ENCODE measurements at regions not wholly inside any gene's neighbourhood (a gene's known extent, or its start where the extent isn't known, plus 50 kb on each side); places are given as distances from the start of the nearest gene placed in this dataset.
A peak's percentile ranks its signal among the peaks of the same experiment; 100 is the strongest.

DNA sequence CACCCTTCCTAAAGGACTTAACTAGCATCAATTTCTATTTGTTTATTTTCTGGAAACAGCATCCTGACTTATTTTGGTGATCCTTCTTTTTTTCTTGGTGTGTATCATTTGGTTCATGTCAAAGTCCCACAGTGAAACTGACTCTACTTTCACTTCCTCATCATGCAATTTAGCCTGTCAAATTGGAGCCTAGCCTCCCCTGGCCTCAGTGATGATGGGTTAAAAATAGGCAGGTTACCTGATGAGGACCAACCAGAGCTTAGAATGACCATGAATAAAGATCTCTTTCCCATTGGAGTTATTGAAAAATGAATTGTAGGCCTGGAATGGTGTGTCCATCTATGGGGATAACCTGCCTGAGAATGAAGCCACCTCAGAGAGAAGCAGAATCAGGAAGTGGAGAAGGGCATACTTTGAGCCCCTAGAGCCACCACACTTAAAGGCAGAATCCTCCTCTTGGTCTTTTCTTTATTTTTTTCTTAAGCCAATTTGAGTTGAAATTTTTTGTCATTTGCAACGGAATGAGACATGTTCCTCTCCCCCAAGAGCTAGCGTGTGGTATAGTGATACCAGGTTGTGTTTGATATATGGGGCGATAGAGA lies 105.6 kb downstream of the BTBD3 start:
- no peak for DNase-seq

DNA sequence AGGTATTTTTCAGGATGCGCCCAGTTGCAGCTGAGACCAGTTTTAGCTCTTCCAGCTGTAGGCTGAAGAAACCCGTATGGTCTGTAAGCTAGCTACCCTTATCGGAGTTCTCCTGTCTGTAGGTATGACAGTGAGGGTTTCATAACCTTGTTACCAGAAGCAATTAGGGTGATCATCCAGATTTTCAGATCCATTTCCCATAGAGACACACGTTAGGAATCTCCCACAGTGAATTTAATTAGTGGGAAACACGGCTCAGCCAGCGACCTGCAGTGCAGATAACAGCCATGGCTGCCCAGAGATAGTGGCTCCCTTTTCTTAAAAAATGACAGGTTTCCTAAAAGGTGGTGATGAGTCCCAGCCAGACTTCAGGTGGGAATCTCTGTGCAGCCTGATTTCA lies 111.1 kb downstream of the BTBD3 start:
- no peak for DNase-seq

DNA sequence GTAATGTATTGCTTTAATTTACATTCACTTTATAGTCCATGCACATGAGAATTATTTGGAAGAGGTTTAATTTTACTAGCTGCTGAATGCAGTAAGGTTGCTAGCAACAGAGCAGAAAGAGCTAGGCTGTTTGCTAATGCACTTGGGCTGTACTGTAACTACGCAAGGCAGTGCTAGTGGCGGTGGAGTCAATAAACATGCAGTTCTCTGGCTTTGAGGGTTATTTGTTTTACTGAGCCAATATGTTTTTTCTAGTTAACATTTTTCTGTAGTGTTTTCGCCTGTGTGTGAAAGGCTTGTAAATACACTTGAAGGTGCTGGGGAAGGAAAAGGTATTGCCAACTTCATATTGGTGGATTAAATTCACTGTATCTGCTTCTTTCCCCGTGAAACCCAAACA lies 112.8 kb downstream of the BTBD3 start:
- DNase-seq = no peak

DNA sequence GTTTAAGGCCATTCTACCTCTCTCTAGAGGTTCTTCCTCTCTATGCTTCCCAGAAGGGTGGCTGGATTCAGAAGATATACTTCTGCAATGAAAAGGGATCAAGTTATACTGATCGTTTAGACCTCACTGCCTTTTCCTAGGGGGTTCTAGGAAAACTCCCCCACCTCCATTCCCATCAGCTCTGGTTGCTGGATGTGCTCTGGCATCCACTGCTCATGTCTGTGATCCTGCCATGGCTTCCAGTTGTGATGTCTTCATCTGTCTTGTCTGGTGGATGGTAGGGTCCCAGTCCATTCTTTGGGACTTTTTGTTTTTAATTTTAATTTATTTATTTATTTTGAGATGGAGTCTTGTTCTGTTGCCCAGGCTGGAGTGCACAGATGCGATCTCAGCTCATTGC lies 118.4 kb downstream of the BTBD3 start:
- DNase-seq = no peak

DNA sequence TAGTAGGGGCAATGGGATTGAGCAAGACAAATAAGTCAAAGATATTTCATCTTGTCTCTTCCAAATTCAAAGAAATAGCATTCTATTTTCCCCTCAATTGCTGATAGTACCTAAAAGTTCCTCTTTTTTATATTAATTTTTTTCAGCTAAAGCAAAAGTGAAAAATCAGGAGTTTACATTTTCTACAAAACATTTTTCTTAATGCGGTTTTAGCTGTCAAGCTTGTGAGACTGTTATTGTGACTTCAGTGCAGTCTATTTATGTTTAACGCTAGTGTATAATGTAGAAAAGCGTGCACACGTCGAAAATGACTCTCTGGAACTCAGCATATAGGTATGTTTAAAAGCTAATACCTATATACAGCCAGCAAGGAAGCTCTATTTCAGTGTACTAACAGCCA lies 119.8 kb downstream of the BTBD3 start:
- DNase-seq = peak; percentile 23

DNA sequence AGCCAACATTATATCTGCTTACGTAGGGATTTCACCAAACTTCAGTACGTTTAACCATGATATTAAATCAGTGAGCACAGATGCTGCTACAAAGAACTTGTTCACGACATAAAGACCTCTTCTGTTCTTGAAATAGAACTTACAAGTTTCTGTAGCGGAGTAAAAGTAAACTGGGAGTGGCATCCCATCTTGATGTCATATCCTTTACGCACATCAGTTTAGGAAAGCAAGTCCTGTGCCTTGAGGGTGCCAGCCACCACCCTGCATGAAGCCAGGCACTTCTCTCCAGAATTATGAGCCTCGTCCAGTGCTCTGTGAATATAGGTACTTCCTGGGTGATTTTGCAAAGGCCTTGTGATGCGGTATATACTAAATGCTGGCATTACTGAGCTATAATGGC lies 122.6 kb downstream of the BTBD3 start:
- DNase-seq = no peak

DNA sequence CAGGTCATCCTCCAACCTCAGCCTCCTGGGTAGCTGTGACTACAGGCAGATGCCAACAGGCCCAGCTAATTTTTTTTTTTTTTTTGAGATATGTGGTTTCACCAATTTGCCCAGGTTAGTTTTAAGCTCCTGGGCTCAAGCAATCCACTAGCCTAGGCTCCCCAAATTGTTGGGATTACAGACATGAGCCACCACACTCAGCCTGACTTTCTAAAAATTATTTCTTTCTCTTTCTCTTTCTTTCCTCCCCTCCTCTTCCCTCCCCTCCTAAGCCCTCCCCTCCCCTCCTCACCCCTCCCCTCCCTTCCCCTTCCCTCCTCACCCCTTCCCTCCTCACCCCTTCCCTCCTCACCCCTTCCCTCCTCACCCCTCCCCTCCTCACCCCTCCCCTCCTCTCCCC lies 127.3 kb downstream of the BTBD3 start:
- no peak for DNase-seq

DNA sequence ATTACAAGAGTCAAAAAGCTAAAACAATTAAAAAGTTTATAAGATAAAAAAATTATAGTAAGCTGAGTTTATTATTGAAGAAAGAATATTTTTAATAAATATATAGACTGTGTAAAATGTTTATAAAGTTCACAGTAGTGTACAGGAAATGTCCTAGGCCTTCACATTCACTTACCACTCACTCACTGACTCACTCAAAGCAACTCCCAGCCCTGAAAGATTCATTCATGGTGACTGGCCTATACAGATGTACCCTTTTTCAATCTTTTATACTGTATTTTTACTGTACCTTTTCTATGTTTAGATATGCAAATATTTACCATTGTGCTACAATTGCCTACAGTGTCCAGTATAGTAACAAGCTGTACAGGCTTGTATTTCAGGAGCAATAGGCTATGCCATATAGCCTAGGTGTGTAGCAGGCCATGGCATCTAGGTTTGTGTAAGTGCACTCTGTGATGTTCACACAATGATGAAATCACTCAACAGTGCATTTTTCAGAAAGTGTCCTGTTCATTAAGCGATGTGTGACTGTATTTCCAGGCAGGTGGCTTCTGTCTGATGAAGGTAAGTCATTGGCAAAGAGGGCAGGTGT lies 130.2 kb downstream of the BTBD3 start:
- DNase-seq = no peak

DNA sequence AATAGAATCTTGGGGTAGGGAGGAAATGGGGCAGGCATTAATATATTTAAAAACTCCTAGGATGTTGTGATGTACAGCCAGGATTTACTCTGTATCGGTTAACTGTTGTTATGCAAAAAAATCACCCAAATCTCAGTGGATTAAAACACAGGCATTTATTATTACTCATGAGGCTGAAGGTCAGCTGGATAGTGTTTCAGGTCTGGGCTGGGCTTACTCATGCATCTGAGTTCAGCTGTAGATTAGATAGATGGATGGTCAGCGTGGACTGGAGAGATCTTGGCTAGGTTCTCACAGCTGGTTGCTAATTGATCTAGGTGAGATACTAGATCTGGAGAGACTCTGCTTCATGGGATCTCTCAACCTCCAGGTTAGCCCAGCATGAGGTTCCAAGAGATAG lies 131.4 kb downstream of the BTBD3 start:
- no peak for DNase-seq

DNA sequence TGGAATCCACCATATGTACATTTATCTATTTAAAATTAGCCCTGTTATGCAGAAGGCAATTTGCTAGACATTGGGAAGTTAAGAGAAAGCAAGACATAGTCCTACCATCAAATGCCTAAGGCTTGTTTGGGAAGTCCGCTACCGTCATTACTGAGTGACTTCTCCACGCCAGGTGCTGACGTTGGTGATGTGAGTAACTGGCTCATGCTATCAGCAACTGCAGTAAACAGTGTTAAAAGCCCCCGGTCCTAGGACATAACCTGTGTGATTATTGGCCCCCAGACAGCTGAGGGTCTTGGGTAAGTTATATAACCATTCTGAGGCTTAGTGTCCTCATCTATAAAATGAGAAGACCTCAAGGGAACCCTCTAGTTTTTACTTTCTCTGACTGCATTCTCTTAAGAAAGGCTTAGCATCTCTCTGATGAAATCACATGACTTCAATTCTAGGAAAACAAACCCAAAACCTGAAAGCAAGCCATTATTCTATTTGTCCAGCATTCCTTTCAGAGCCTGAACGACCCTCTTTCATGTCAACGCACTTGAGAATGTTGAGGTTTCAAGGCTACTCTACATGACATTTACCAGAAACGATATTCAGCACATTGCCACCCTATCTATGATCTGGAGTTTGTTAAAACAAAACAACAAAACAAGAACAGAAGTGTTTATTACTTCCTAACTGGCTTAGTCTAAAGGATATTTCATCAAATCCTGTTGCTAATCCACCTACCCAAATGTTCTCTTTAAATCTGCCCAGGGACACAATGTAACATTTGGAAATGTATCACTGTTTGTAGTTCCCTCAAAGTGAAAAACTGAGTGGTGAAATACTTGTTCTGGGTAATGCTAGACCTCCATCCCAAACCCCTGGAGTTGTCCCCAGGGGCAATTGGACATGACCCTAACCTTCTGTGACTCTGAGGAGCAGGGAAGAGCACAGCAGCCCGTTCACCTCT lies 133.8 kb downstream of the BTBD3 start:
- DNase-seq = no peak

DNA sequence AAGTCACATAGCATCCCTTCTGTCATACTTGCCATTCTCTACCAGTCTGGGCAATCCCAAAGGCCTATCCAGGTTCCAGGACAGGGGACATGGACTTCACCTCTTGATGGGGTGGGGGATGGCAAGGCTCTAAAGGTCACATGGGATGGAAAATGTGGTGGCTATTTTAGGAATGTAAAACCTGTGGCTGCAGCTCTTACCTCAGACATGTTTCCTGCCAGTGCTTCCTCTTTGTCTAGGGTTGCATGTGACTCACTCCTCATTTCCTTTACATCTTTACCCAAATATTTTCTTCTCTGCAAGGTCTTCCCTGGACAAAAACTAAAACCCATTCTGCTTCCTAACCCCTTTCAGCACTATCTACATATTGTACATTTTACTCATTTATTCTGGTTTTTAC lies 135.7 kb downstream of the BTBD3 start:
- peak; percentile 58 for DNase-seq

DNA sequence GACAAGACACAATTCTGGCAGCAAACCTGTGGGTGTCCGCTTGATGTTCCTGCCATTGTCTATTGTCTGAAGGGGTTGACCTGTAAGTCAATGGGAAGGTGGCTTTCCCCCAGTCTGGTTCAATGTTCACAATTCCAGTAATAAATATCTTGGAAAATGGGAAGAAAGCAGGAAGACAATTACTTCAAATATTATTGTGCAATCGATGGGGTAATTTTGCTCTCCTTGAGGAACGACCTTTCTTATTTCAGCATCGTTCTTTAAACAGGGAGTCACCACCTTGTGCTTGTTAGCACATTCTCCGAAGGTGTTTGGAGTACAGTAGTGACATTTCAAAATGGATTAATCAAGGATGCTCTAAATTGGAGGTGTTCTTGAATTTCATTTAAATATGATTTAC lies 136.9 kb downstream of the BTBD3 start:
- no peak for DNase-seq

DNA sequence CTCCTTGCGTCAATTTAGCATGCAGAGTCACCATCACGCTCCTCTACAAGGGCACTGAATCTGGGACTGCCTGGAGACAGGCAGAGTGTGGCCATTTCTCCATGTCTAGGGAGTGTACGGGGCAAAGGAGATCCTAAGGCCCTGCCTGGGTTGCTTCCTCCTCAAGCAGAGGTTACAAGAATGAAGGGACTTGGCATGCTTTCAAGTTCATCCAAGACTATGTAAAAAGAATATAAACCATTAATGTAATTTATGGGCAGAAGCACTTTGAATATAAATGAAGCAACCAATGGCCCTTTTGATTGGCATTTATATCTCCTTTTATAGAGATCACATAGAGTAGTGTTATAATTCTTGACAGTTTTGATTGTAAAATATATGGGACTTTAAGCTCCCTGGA lies 137.5 kb downstream of the BTBD3 start:
- no peak for DNase-seq

DNA sequence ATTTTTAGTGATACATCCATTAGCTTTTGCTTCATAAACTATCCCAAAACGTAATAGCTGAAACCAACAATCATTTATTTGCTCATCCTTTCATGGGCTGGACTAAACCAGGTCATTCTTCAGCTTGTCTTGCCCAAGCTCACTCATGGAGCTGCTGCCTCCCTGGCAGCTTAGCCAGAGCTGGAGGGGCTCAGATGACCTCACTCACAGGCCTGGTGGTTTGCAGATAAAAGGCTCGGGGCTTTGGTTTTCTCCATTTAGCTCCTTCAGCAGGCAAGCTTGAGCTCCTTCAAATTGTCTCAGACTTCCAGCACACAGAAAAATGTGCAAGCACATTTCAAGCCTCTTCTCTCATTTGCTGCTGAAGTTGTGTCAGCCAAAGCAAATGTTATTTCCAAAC lies 139.1 kb downstream of the BTBD3 start:
- no peak for DNase-seq

DNA sequence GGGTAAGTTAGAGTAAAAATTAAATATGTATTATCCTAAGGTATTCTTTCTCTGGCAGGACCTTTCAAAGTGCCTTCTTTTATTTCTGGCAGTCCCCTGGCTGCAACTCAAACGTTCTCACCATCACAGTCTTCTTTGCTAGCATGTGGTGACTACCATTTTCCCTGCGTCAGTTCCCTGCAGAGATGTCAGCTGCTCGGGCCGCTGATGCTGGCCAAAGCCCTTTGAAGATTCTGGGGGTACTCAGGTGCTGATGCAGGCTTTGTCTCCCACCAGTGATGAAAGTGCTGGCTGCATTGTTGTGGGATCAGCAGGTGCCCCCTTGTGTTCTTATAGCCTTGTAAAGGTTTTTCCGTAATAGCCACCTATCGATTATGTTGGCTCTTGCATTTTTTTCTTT lies 140.1 kb downstream of the BTBD3 start:
- no peak for DNase-seq

DNA sequence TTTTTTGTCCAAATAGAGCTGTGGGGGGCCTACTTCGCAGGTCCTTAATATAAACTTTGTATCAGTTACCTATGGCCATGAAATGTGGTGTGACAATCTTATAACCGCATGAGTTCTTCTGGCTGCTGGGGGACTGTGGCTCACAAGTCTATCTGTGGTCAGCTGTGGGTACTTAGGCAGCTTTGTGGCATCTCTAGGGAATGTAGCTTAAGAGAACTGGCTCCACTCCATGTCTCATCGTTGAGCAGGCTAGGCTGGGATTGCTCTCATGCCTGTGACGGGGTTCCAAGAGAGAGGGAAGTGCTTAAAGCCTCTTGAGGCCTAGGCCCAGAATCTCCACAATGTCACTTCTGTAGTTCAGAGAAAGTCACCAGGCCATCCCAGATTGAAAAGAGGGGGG lies 140.5 kb downstream of the BTBD3 start:
- no peak for DNase-seq

DNA sequence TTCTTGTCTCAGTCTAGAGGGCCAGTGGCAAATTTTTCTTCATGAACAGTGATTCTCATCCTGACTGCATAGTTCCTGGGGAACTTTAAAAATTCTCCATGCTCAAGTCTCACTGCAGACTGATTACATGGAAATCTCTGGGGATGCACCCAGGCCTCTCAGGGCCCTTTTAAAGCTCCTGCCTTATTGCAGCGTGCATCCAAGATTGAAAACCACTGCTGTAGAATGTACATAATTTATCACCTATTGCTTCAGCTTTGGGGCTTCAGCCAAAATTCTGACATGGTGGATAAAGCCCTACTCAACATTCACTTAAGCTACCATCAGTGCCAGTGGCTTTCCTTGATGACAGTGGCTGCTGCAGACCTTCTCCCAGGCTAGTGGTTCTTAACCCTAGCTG lies 143.8 kb downstream of the BTBD3 start:
- DNase-seq = no peak

DNA sequence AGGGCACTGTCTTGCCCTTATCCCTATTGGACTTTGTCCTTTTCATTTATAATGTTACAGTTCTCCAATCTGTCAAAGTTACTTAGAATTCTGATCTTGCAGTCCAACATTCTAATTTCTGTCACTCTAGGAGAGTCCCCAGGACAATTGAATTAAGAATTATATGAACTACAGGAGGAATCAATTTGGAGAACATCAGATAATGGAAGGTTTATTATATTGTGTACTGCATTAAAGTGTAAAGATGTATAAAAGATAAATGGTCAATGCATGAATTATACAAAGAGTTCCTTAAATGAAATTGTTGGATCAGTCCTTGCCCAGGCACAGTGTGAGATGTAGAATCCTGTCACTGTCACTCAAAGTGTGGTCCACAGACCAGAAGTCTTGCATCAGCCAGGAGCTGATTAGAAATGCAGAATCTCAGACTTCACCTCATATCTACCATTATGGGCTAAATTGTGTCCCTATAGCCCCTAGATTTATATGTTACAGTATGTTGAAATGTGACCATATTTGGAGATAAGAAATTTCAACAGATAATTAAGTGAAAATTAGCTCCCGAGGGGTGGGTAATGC lies 145.5 kb downstream of the BTBD3 start:
- DNase-seq = no peak

DNA sequence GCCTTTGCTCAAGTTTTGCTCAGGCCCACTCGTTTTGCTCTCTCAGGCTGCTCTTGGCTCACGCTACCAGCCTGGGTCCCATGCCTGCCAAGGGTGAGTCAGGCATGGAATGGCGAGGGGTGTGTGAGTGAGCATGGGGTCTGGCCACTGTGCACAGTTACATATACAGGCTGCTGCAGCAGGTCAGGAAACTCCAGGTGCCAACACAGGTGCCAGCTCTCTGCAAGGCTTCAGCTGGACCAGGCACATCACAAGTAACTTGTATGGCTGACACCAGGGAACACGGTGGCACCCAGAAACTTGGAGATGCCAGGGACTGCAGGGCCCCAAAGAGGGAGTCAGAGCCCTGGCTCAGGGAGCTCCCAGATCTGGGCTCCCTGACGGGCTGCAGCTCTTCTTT lies 146.8 kb downstream of the BTBD3 start:
- DNase-seq = no peak

DNA sequence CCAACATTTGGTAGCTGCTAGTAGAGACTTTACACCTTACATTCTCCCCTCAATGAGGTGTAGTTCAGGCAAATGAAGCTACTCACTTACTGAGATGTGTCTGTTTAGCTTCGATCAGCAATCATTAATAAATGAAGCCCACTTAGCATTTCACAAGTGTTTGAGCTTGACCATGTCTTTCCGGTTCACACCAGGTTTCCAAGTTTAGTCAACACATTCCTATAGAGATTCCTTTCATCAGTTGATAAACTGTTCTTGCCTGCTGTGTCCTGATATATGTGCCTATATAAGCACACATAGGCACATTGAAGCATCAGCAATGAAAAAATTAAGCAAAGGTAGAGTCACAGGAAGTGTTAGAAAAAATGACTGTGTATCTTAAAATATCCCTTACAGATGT lies 150.0 kb downstream of the BTBD3 start:
- DNase-seq = no peak

DNA sequence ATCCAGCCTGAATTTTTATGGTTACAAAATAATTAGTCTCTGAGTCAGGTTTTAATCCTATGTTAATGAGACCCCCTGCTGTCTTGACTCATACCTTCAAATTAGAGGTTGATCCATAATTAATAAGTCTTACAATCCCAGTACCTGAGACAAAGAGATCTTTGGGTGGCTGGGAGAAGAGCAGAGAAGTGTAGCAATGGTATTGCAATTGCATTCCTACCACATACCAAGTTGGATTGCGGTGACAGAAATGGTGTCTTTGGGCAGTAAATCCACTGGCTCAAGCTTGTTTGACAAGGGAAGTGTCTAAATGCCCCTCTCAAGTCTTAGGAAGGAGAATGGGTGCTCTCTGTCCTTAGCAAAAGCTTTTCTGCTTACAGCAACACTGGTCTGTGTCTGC lies 150.4 kb downstream of the BTBD3 start:
- DNase-seq = no peak

DNA sequence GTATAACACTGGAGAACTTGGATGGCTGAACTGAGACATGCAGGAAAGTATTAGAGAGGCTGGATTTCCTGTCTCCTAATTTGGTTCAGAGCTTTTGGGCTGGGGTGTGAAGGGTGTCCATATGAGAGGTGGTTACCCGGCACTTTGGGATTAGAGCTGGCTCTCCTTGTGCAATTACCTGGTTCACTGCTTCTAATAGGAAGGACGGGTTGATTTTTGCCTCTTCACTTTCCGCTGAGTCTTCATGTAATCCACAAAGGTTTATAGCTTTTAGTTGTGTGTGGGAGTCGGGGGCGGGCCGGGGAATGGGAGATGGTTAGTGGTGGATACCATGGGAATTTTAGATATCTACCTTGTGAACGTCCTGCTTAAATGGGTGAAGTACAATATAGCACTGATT lies 151.5 kb downstream of the BTBD3 start:
- no peak for DNase-seq

DNA sequence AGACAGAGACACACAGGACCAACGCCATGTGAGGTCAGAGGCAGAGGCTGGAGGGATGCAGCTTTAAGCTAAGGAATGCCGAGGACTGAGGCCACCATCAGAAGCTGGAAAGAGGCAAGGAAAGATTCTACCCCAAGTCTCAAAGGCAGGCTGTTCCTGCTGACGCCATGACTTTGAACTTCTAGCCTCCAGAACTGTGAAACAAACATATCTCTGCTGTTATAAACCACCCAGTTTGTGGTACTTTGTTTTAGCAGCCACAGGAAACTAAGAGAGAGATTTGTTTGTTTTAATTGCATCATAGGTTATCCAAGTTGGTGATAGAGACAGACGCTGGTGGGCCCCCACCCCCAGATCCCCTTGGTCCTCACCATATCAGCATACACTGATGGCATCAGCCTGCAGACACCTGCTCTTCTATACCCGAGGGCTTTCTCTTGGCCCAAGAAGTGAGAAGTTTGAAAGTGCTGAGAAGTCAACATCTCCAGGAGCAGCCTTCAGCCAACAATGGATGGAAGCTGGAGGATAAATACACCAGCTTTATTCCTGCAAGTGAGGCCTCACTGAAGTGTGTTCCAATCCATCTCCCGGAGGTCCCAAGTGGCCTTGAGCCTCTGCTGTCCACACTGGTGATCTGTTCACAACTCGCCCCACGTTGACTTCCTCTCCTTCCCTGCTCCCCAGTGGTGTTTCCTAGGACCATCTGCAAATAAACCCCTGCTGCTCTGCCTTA lies 154.7 kb downstream of the BTBD3 start:
- no peak for DNase-seq
